Tibial nerve (tissue), 4 donors: ENCODE measurements at regions not wholly inside any gene's neighbourhood (a gene's known extent, or its start where the extent isn't known, plus 50 kb on each side); places are given as distances from the start of the nearest gene placed in this dataset.

Source experiments
- DNase-seq, 2 donors: peaks; one replicate each; pipeline ENCODE4 v3.0.0-alpha.2; 2019; ENCODE audit warnings: low spot score in 2 of 2
- H3K27ac ChIP-seq, 4 donors: fragments of 200-600 bp; sonication (generic) in 3 of 4; one replicate each; pipeline ENCODE4 v1.5.1; 2017 to 2019; ENCODE audit warnings: mild to moderate bottlenecking in 1 of 4
- H3K27me3 ChIP-seq, 2 donors: fragments of 200-600 bp; sonication (generic) in 1 of 2; one replicate each; pipeline versions ENCODE4 v1.5.1 to v1.6.0; 2017 to 2019
- H3K36me3 ChIP-seq, 3 donors: fragments of 200-600 bp; sonication (generic); one replicate each; pipeline ENCODE4 v1.5.1; 2018 to 2019
- H3K4me1 ChIP-seq, 4 donors: fragments of 200-600 bp; sonication (generic) in 3 of 4; one replicate each; pipeline ENCODE4 v1.5.1; 2017 to 2019
- H3K4me3 ChIP-seq, 4 donors: fragments of 200-600 bp; sonication (generic) in 3 of 4; one replicate each; pipeline ENCODE4 v1.5.1; 2017 to 2019; ENCODE audit warnings: mild to moderate bottlenecking in 1 of 4, moderate library complexity in 1 of 4
- H3K9me3 ChIP-seq, 4 donors: fragments of 200-600 bp; sonication (generic) in 3 of 4; one replicate each; pipeline ENCODE4 v1.5.1; 2017 to 2019
- CTCF ChIP-seq, 5 experiments: fragments of 200-600 bp in 3 of 5; fragments of 450-650 bp in 2 of 5; sonication (generic) in 3 of 5; IDR thresholded peaks; one replicate each; pipeline ENCODE4 v1.5.1; 2016 to 2019; ENCODE audit warnings: antibody characterized with exemption in 5 of 5, mild to moderate bottlenecking in 3 of 5, moderate library complexity in 2 of 5
- EP300 ChIP-seq, 2 donors: sonication (generic); formaldehyde crosslinking; IDR thresholded peaks; one replicate each; pipeline ENCODE4 v1.6.1; 2017; ENCODE audit warnings: antibody characterized with exemption in 2 of 2, mild to moderate bottlenecking in 1 of 2
- POLR2A ChIP-seq, 2 donors: fragments of 450-650 bp; IDR thresholded peaks; one replicate each; pipeline ENCODE4 v1.6.1; 2017; ENCODE audit warnings: antibody characterized with exemption in 2 of 2, mild to moderate bottlenecking in 2 of 2, moderate library complexity in 2 of 2
- WGBS, 2 donors: methylation state at CpG; one replicate each; pipeline ENCODE4 v1.1.5; 2018; 5-methylcytosine and 5-hydroxymethylcytosine counted together

GRCh38 chrX:139178980-139179379 lies 351.6 kb upstream of the F9 start:
- no peaks in the 10 kb centered on the region for H3K4me1 ChIP-seq
- 82 to 98% methylated on average over 4 of the region's 4 CpGs for WGBS, 2 donors
- H3K27me3 ChIP-seq = no peaks in the 10 kb centered on the region
- H3K36me3 ChIP-seq = no peaks in the 10 kb centered on the region
- H3K27ac ChIP-seq = no peak overlapping the region
- no peaks in the 10 kb centered on the region for H3K9me3 ChIP-seq
- TF ChIP-seq CTCF (IDR thresholded peaks at IDR 0.05) (no peak), POLR2A (IDR thresholded peaks at IDR 0.05) (no peak), EP300 (IDR thresholded peaks at IDR 0.05) (no peak)
- DNase-seq = no peak
- no peak overlapping the region for H3K4me3 ChIP-seq

GRCh38 chrX:139172731-139173130 lies 357.8 kb upstream of the F9 start:
- TF ChIP-seq CTCF (IDR thresholded peaks at IDR 0.05) = no peak
- TF ChIP-seq EP300 (IDR thresholded peaks at IDR 0.05) = no peak
- no peak for TF ChIP-seq POLR2A (IDR thresholded peaks at IDR 0.05)
- no peak overlapping the region for H3K4me3 ChIP-seq
- no peaks in the 10 kb centered on the region for H3K9me3 ChIP-seq
- 69 to 89% methylated on average over 1 of the region's 1 CpG for WGBS, 2 donors
- no peaks in the 10 kb centered on the region for H3K27me3 ChIP-seq
- no peak for DNase-seq
- H3K27ac ChIP-seq = no peak overlapping the region
- H3K4me1 ChIP-seq = no peaks in the 10 kb centered on the region
- H3K36me3 ChIP-seq = no peaks in the 10 kb centered on the region

- H3K36me3 ChIP-seq = no peaks in the 10 kb centered on the region
- H3K4me3 ChIP-seq = no peak overlapping the region
- 64 to 72% methylated on average over 5 of the region's 5 CpGs for WGBS, 2 donors
- no peaks in the 10 kb centered on the region for H3K27me3 ChIP-seq
- H3K4me1 ChIP-seq = no peaks in the 10 kb centered on the region
- no peak for TF ChIP-seq POLR2A (IDR thresholded peaks at IDR 0.05)
- TF ChIP-seq CTCF (IDR thresholded peaks at IDR 0.05) = no peak
- no peak for TF ChIP-seq EP300 (IDR thresholded peaks at IDR 0.05)
- no peaks in the 10 kb centered on the region for H3K9me3 ChIP-seq
- no peak for DNase-seq
- H3K27ac ChIP-seq = no peak overlapping the region
Measured at GRCh38 chrX:139170526-139171173, 359.9 kb upstream of the F9 start.

GRCh38 chrX:139167282-139167681 lies 363.3 kb upstream of the F9 start:
- Histone ChIP-seq H3K9me3 (no peaks in the 10 kb centered on the region), H3K27me3 (no peaks in the 10 kb centered on the region), H3K4me1 (no peaks in the 10 kb centered on the region), H3K27ac (no peak overlapping the region), H3K4me3 (no peak overlapping the region), H3K36me3 (no peaks in the 10 kb centered on the region)
- no peak for DNase-seq
- TF ChIP-seq EP300 (IDR thresholded peaks at IDR 0.05) (no peak), CTCF (IDR thresholded peaks at IDR 0.05) (no peak), POLR2A (IDR thresholded peaks at IDR 0.05) (no peak)
- 88 to 100% methylated on average over 1 of the region's 1 CpG for WGBS, 2 donors

- Histone ChIP-seq H3K27me3 (no peaks in the 10 kb centered on the region), H3K36me3 (no peaks in the 10 kb centered on the region), H3K27ac (no peak overlapping the region), H3K4me3 (no peak overlapping the region), H3K4me1 (no peaks in the 10 kb centered on the region), H3K9me3 (no peaks in the 10 kb centered on the region)
- TF ChIP-seq POLR2A (IDR thresholded peaks at IDR 0.05) (no peak), EP300 (IDR thresholded peaks at IDR 0.05) (no peak), CTCF (IDR thresholded peaks at IDR 0.05) (no peak)
- 62 to 100% methylated on average over 1 to 2 of the region's 2 CpGs for WGBS, 2 donors
- DNase-seq = no peak
Measured at GRCh38 chrX:139158256-139158655, 372.3 kb upstream of the F9 start.
